ENCODE measurements at regions not wholly inside any gene's neighbourhood (a gene's known extent, or its start where the extent isn't known, plus 50 kb on each side); places are given as distances from the start of the nearest gene placed in this dataset.

GRCh38 chrX:15913146-15913545 lies 58.5 kb upstream of the AP1S2 start:
- no peak for DNase-seq

- DNase-seq, result peak; percentile 74 to 86
These were observed 57.3 kb upstream of the AP1S2 start for GRCh38 chrX:15911734-15912550.

- no peak for DNase-seq
These were observed 55.0 kb upstream of the AP1S2 start for GRCh38 chrX:15909605-15910004.

GRCh38 chrX:15908603-15909290 lies 54.1 kb upstream of the AP1S2 start:
- DNase-seq, result no peak

GRCh38 chrX:15906041-15906943 lies 51.7 kb upstream of the AP1S2 start:
- no peak for DNase-seq
